ENCODE measurements at regions not wholly inside any gene's neighbourhood (a gene's known extent, or its start where the extent isn't known, plus 50 kb on each side); places are given as distances from the start of the nearest gene placed in this dataset.
"Not testable (repeated sequence)": the region's sequence is repeated elsewhere in the genome, so short reads cannot be mapped to it uniquely, and the experiment has no call there.

GRCh38 chr10:42690449-42691360 is 52.3 kb upstream of the ZNF33B start:
- DNase-seq: no peak

GRCh38 chr10:42691361-42692120 is 53.2 kb upstream of the ZNF33B start:
- DNase-seq: peak; percentile 55 to 66

DNA sequence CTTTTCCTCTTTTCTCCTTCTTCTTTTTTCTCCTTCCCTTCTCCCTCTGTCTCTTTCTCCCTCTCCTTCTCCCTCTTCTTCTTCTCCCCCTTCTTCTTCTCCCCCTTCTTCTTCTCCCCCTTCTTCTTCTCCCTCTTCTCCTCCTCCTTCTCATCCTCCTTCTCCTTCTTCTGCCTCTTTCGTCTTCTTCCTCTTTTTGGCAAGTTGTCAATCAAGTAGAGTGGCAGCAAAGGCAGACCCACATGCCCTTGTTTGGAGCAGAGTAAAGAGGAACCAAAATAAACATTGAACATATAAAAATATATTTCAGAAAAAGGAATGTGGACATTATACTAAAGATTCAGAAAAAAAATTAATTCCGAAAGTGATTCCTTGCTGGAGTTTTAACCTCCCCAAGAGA is 59.6 kb upstream of the ZNF33B start:
- no peak for DNase-seq

DNA sequence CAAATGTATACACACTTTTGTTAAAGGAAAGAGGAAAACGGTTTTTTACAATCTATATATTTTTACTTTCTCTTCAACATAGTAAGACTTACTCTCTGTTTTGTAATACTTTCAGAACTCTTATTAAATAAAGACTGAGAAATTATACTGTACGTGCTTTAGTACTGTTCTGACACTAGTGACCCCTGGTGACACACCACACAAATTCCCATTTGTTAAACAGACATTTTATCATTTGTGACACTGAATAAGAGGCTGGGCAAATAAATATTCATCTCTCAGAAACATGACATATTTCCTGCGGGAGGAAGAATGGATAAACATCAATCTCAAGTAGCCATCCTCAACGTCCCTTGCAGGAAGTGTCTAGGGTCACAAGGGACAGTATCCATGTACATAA is 68.9 kb upstream of the ZNF33B start:
- DNase-seq: no peak

GRCh38 chr10:42719339-42719738 is 63.3 kb upstream of the BMS1 start:
- not testable (repeated sequence) for DNase-seq

GRCh38 chr10:42722575-42722974 is 60.0 kb upstream of the BMS1 start:
- no peak for DNase-seq

DNA sequence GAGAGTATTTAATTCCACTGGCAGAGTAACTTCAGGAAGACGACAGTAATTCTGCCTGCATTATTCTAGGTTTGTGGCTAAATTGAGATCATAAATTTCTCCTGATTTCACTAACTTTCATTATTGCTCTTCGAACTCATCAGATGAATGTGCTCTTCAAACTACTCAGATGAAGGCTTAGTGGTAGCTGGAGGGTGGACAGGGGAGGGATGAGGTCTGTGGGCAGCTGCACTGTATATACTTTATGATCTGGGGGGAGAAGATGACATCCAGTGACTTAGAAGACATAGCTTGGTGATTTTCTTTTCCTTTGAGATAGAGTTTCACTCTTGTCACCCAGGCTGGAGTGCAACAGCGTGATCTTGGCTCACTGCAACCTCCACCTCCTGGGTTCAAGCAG is 59.0 kb upstream of the BMS1 start:
- not testable (repeated sequence) for DNase-seq

- not testable (repeated sequence) for DNase-seq
Observed at GRCh38 chr10:42724660-42725059, 57.9 kb upstream of the BMS1 start.

DNA sequence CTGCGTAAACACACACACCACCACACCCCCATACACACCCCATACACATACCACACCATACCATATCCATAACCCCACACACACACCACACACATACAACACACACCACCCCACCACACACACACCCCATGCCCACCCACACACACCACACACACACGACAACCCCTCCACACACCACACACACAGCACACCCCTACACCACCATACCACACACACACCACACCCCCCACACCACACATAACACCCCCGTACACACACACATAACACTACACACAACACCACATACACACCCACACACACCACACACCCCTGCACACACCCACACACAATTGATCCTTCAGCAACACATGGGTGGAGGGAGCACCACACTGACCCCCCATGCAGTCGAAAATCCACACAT is 50.3 kb upstream of the BMS1 start:
- no peak for DNase-seq
